GM21528 (cell line): ENCODE measurements at regions not wholly inside any gene's neighbourhood (a gene's known extent, or its start where the extent isn't known, plus 50 kb on each side); places are given as distances from the start of the nearest gene placed in this dataset.

Experiments used
- ATAC-seq: cut with Tn5 transposase; IDR thresholded peaks from one replicate; pipeline ENCODE4 v1.9.1; 2021; ENCODE audit warnings: mild to moderate bottlenecking, moderate library complexity; ENCODE audit not compliant: unreplicated experiment, low FRiP score

DNA sequence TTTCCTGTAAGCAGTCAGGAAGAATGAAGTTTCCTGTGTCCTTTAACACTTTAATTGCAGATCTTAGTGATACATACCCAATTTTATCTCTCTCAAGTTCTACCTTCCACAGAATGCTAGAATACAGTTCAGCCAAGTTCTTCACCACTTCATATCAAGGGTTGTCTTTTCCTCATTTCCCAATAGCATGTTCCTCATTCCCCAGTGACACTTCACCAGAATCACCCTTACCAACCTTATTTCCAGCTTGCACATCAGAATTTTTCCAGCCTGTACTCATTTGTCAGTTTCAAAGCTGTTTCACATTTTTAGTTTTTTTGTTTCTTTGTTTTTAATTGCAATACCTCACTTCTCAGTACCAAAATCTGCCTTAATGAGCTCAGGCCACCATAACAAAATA is 126.1 kb downstream of the ESM1 start:
- ATAC-seq: no peak

DNA sequence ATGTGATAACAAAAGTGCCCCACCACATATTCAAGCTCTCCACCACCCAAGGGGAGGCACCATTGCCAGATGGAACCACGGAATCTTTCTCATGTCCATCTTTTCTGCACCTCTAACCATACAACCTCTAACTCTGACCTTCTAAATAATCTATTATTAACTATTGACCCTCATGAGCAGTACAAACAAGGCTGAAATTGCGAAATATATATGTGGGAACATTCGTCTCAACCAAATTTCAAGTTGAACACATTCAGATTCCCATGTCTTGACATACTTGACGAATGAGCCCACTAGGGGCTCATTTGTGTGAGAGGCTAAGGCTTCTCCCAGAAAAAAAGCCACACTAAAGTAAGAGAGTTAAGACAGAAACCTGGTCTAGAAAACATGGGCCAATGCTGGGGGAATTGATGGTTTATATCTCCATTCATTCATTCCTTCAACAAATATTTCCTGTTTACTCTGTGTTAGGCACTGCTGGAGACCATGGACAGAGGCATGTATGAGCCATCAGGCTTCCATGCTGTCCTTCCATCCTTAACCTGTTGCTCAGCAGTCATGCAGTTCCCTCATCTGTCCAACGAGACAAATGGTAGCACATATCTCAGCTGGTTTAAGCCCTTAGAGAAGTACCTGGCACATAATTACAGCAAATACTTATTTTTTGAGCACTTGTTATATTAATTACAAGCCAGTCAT is 130.4 kb downstream of the ESM1 start:
- ATAC-seq: no peak

DNA sequence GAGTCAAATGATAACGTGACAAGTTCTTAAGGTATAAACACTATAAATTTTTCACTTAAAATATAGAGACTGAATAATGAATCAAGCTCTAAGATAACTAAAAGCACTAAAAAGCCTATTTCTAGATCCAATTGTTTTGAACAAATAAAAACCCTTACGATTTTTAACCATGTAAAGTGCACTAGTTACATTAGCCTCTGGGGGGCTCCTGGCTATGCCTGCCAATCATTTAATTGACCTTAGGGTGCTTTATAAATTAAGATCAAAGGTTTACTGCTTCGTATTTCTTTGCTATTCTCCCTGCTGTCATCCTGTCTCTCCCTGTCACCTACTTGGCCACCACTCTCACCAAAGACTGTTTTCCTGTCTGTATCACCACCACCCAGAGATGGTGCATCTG is 133.4 kb downstream of the ESM1 start:
- ATAC-seq: no peak

- no peak for ATAC-seq
Observed at GRCh38 chr5:54851449-54851848, 133.9 kb downstream of the ESM1 start.

GRCh38 chr5:54848581-54848980 is 136.8 kb downstream of the ESM1 start:
- ATAC-seq: no peak

DNA sequence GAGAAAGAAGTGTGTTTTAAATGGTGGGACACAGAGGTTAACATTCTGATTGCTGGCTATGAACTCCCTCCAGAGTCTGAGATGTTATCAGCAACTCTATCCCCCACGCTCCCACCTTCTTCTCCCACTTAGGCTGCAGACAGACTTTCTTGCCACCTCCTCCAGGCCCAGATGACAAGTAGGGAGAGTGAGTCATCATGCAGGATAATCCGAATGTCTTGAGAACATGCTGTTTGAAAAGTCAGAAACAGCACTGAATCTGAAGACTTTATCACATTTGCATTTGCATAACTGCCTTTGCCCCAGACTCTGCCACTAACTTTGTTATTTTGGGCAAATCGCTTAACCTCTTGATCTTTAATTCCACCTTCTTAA is 139.8 kb downstream of the ESM1 start:
- ATAC-seq: no peak

- ATAC-seq: no peak
Observed at GRCh38 chr5:54844905-54845566, 140.4 kb downstream of the ESM1 start.

- no peak for ATAC-seq
Observed at GRCh38 chr5:54844266-54844665, 141.1 kb downstream of the ESM1 start.

GRCh38 chr5:54841481-54841880 is 143.9 kb downstream of the ESM1 start:
- ATAC-seq: no peak

GRCh38 chr5:54838843-54839242 is 146.6 kb downstream of the ESM1 start:
- no peak for ATAC-seq

- ATAC-seq: no peak
Observed at GRCh38 chr5:54837981-54838380, 147.4 kb downstream of the ESM1 start.

DNA sequence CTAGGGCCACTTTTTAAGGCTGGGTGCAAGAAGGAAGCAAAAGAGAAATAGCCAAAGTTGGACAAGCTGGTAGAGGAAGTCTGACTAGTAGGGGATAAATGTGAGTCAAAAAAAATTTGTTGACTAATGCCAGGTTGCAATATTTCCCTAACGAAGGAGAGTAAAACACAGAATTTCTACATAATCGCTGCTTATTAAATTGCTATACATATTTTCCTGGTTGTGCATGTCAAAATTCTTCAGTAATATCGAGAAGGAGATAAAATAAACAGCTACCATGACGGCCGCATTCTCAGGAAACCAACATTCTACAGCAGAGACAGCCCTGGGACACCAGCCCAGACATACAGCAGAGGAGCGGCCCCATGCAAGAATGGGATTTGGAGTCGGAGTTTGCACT is 148.3 kb downstream of the ESM1 start:
- ATAC-seq: no peak

- no peak for ATAC-seq
Observed at GRCh38 chr5:54835647-54836046, 149.7 kb downstream of the ESM1 start.

DNA sequence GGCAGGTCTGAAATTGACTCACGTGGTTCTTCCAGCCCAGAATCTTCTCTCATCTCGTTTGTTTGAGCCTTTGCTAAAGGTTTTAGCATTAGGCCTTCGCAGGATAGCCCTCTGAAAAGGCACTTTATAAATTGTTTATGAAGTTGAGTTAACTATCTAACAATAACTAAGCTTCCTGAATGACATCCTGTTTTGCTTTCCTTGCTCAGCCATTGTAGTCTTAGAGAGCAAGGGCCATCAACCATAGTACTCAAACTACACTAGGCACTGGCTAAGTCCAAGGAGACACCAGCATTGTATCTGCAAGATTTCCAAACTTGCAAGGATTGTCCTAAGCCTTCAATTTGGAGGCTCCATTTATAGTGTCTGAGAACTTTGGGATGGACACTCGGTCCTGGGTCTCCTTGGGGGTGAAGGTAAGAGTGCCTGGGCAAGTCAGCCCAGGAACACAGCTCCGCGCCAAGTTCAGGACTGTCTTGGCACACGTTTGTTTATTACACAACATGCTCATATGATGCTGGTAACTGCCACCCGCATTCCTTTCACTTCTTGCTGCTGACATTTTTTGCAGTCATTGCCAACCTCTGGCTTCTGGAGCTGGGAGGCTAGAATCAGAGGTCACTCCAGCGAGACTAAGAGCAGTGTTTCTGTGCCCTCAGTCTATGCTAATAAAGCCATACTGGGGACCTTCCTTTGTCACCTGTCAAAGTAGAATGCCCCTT is 151.1 kb downstream of the ESM1 start:
- no peak for ATAC-seq

- no peak for ATAC-seq
Observed at GRCh38 chr5:54833590-54833989, 151.8 kb downstream of the ESM1 start.

GRCh38 chr5:54832858-54833257 is 152.5 kb downstream of the ESM1 start:
- no peak for ATAC-seq

GRCh38 chr5:54832045-54832444 is 153.3 kb downstream of the ESM1 start:
- no peak for ATAC-seq

GRCh38 chr5:54831233-54831632 is 154.2 kb downstream of the ESM1 start:
- no peak for ATAC-seq

DNA sequence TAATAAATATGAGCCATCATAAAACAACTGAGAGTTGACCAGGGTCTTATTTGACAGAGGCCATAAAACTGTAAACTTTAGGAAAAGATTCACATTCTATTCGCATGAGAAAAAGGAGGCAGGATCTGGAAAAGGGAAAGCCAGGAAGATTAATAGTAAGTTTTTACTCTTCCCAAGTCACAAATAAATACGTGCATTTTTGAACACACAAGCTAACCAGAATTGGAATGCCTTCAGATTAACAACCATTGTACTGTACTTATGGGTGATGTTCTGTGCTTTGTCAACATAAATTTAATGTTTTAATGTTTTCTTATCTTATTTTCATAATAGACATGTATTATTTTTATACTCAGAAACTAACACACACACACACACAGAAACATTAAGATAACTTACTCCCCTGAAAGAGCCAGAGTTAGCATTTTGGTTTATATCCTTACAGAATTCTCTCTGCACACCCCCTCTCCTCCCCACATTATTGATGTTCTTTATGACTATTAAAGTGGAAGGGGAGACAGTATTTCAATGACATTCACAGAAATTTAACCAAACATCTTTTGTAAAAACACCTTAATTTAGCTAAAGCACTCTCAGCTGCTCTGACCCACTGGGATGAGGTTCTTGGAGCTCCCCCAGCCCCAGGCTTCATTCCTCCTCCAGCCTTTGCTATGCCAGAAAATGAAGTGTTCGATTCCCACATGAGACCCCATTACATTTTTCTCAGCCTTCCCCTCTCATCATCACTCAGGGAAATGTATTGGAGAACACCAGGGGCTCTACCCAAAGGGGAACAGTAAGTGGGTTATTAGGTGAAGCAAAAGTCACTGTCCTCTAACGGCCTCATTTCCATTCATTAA is 155.5 kb downstream of the ESM1 start:
- ATAC-seq: no peak

GRCh38 chr5:54829102-54829501 is 156.3 kb downstream of the ESM1 start:
- ATAC-seq: no peak

GRCh38 chr5:54828151-54828550 is 157.2 kb downstream of the ESM1 start:
- no peak for ATAC-seq
